Fibroblast of villous mesenchyme (primary cell): ENCODE measurements at regions not wholly inside any gene's neighbourhood (a gene's known extent, or its start where the extent isn't known, plus 50 kb on each side); places are given as distances from the start of the nearest gene placed in this dataset.

Experiments used
- DNase-seq: peaks from one replicate; pipeline ENCODE4 v3.0.0-alpha.2; 2010; ENCODE audit warnings: low read depth
- H3K4me3 ChIP-seq: 2 replicates; pipeline ENCODE4 v1.5.1; 2011; ENCODE audit warnings: low read depth, mild to moderate bottlenecking, low read length
- CTCF ChIP-seq: IDR thresholded peaks from 2 replicates; pipeline ENCODE4 v1.5.1; 2012; ENCODE audit warnings: low read depth, mild to moderate bottlenecking, low read length; ENCODE audit not compliant: insufficient read depth

DNA sequence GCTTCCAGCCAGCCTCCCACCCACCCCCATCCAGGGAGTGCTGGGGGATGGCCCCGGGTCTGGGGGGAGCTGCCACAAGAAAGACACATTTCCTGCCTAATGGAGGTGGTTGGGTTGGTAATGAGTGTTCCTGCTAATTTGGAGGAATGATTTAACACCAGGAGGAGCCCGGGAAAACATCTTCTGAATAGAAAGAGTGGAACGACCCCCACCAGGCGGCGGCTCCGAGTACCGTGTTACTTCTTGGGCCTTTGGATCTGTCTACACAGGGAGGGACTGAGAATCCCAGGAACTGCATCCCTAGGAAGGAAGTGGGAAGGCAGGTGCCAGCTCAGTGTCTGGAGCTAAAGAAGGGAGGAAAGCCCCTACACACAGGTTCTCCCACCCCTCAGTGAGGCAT is 64.6 kb downstream of the TSPAN17 start:
- DNase-seq, result no peak
- no peak overlapping the region for H3K4me3 ChIP-seq
- no peak for TF ChIP-seq CTCF

GRCh38 chr5:176712546-176713304 is 65.4 kb downstream of the TSPAN17 start:
- no peak overlapping the region for H3K4me3 ChIP-seq
- no peak for TF ChIP-seq CTCF
- no peak for DNase-seq

DNA sequence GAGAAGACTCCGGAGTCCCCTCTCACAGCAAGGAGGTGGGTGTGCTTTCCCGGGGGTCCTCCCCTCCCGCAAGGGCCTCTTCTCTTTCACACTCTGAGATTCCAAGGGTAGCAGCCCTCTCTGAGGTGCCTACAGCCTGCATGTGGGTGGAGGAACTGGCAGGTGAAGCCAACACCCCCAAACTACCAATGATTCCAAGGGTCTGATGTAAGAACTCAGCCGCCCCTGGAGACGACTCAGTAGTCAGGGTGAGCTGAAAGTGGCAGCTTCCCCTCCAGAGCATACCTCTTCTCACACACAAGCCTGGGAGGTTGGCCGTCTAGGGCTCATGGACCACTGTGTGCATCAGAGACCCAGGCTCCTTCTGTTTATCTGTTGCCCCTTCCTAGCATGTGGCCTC is 66.1 kb downstream of the TSPAN17 start:
- H3K4me3 ChIP-seq, result no peak overlapping the region
- no peak for DNase-seq
- no peak for TF ChIP-seq CTCF

- no peak for DNase-seq
- H3K4me3 ChIP-seq, result no peak overlapping the region
- no peak for TF ChIP-seq CTCF
Measured at GRCh38 chr5:176714067-176714466, 66.8 kb downstream of the TSPAN17 start.

DNA sequence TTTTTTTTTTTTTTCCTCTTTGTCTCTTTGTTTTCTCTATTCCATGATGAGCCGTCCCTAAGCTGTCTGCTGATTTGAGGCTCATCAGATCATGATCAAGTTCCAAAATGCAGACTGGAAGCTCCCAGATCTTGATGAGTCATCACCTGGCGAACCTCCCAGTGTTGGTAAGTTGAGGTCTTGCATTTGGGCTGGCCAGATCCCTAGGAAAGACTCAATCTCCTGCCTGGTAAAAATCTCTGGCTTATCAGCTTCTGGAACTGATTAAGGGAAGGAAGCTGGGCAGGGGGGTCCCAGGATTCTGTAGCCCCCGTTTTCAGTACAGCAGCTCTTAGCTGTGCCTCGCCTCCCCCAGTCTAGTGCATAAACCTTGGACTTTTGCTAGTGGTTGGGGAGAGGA is 69.0 kb downstream of the TSPAN17 start:
- no peak overlapping the region for H3K4me3 ChIP-seq
- TF ChIP-seq CTCF, result no peak
- DNase-seq, result peak; percentile 73

DNA sequence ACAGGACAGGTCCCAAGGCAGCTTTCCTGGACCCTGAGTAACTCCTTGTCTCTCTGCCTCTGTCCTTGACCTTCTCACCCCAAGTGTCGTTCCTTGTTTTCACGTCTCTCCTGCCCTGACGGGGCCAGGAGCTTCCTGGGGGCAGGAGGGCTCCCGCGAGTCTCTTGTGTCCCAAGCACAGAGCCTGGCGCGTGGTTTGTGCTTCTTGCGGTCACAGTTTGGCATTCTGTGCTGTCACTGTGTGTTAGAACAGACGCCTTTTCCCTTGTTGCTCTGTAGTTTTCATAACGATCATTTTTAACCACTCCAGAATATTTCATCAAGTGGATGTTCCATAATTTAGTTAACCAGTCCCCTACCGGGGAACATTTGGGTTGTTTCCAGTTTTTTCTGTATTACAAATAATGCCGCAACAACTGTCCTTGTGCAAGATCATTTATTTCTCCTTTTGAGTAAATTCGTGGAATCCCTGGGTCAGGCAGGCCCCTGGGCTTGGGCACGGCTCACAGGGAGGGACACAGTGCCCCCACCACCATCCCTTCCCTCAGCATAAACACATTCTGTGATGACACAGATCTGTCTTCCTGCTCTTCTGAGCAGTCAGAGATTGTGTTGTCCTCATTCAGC is 71.9 kb downstream of the TSPAN17 start:
- peak; percentile 2 for DNase-seq
- no peak for TF ChIP-seq CTCF
- H3K4me3 ChIP-seq, result no peak overlapping the region

- H3K4me3 ChIP-seq, result no peak overlapping the region
- TF ChIP-seq CTCF, result no peak
- DNase-seq, result no peak
Measured at GRCh38 chr5:176721509-176721908, 74.2 kb downstream of the TSPAN17 start.
